HG03439 (cell line): ENCODE measurements at regions not wholly inside any gene's neighbourhood (a gene's known extent, or its start where the extent isn't known, plus 50 kb on each side); places are given as distances from the start of the nearest gene placed in this dataset.

Experiments
- ATAC-seq: cut with Tn5 transposase; IDR thresholded peaks from one replicate; pipeline ENCODE4 v1.9.1; 2021; ENCODE audit warnings: mild to moderate bottlenecking, moderate library complexity; ENCODE audit not compliant: unreplicated experiment

GRCh38 chr5:60382716-60383115, 317.2 kb downstream of the DEPDC1B start:
- ATAC-seq, result no peak

GRCh38 chr5:60379907-60380306, 320.1 kb downstream of the DEPDC1B start:
- no peak for ATAC-seq

GRCh38 chr5:60377826-60378225, 322.1 kb downstream of the DEPDC1B start:
- ATAC-seq, result no peak

DNA sequence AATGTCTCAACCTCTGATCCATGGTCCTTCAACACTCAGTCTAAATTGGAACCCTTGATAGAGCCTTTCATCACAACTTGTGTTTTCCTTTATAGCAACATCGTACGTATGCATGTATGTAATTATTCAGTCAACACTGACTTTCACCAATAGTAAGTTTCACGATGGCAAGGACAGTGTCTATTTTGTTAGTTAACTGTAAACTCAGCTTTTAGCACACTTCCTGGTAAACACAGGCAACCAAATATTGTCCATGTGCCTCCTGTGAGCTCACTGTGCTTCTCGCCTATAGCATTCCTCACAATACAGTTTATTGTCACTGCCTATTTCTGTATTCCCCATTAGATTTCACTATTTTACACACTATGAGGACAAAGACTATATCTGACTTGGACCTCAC, 323.1 kb downstream of the DEPDC1B start:
- ATAC-seq, result no peak

- ATAC-seq, result no peak
Measured at GRCh38 chr5:60374409-60374808, 325.6 kb downstream of the DEPDC1B start.

DNA sequence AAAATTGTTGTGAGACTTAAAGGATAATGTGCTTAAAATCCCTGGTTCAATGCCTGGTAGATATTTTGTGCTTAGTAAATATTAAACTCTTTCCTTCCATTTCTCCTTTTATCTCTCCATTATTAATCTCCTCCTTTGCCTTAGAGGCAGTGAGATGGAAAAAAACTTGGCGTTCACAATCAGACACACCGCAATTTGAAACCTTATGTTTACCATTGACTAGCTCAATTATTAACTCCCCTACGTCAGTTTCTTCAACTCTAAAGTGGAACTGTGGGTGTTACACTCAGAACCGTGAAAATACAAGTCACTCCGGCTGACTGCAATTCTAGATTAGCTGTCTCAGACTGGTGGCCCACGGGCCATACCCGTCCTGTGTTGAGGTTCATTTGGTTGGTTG, 327.2 kb downstream of the DEPDC1B start:
- no peak for ATAC-seq

DNA sequence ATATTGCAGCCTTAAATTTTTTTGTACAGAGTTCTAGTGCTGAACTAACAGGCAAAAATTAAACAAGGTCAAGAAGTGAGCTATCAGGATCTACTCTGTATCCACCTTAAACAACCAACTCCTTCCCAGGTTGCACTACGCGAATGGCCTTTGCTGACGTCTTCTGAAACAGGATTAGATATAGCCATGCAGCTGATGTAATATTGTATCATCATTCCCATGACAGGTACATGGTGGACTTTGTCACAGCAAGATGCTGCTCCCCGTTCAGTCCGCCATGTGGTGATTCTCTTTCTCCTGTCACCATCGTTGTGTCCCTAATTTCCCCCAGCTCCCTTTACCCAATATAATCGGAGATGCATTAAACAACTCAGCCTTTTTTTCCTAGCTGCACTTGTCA, 328.9 kb downstream of the DEPDC1B start:
- no peak for ATAC-seq

- no peak for ATAC-seq
Measured at GRCh38 chr5:60370508-60370907, 329.5 kb downstream of the DEPDC1B start.

DNA sequence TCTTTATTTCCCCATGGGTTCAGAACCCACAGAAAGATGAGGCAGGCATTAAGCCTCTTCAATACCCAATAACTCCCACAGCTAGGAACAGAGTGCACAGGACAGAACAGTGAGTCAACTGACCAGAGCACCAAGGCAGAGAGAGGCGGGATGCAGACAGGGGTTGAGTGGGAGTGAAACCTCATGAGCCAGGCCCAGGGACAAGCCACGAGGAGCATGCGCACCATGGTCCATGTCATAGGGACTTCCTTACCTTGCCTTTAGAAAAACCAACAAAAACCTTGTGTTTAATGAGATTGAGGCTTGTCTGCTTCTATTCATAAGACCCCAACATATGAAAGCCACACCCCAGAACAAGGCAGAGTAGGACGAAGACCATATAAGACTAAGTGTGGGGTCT, 330.6 kb downstream of the DEPDC1B start:
- ATAC-seq, result no peak

DNA sequence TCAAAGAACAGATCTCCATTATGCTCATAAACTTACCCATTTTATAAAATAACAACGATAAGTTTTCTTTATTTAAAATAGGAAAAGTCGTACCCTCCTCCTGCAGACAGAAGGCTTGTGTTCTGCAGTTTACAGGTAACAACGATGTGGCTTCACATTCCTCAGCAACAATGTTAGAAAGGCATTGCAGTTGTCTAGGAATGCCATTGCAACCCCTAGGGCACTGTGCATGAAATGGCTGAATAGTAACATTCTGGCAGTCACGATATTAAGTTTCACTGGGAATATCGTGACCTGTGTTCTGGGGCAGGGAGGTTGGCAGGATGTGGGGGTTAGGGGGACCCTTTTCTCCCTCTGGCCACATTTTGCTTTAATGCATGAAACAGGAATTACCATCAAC, 331.9 kb downstream of the DEPDC1B start:
- no peak for ATAC-seq

GRCh38 chr5:60366489-60366888, 333.5 kb downstream of the DEPDC1B start:
- ATAC-seq, result no peak

- no peak for ATAC-seq
Measured at GRCh38 chr5:60365001-60365400, 335.0 kb downstream of the DEPDC1B start.

DNA sequence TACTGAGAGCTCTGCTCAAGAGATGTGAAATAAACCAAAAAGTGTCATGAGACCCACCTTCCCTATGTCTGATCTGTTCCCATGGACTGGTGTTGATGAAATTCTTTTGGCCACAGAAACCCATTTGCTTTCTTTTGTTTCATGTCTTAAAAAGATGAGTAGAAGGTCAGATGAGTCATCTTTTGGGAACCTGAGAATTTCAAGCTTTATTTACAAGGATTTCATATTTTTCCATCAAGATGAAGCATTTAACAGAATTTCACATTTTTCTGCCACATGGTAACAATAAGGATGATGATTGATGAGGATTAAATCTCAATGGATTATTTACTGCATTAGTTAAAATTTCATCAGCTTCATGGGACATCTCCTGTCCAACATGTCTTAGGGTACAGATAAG, 337.8 kb downstream of the DEPDC1B start:
- ATAC-seq, result no peak

DNA sequence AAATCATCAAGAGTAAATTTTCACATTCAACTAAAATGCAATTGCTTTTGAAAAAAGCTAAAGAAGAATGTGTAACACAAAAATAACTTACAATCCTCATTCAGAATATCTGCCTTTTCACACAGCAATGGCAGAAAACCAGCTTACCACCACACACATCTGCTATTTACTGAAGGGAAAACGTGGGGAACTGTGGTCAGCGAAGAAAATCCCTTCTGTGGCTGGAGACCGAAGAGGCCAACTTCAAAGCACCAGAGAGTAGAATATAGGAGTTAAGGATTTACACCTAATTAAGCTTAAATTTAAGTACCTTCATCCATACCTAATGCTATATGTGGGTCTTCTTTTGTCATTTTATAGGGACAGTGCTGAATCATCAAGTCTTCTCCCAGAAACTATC, 339.6 kb downstream of the DEPDC1B start:
- no peak for ATAC-seq

- no peak for ATAC-seq
Measured at GRCh38 chr5:60357302-60357701, 342.7 kb downstream of the DEPDC1B start.

DNA sequence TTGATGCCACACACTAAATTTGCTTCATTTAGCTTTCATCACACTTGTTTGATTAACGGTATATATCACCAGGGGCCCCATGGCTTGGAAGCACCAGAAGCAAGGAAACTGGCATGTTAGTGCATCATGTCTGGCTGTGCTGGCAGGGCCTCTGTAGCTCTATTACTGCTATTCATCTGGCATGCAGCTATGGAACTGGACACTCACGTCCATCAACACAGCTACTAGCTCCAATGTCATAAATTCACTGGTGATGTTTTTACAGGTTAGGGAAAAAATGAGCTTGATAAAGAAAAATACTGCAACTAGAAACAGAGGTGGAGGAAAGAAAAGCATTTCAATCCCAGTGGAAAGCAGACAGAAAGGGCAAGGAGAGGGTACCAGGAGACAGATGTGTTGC, 343.2 kb downstream of the DEPDC1B start:
- ATAC-seq, result no peak

DNA sequence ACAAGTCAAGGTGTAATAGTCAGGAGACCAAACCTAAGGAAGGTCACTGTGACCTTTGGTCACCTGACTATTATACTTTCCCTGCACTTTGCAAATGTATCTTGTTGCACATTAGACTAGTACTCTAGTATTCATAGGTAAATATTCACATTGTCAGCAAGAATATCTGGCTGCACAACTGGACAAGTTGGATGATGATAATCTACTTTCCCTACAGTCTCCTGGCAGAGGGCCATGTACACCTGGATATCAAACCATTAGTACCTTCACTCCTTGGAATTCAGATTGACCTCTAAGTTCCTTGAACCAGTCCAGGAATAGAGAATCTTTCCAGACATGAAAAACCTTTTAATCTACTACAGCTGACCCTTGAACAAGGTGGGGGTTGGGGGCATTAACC, 344.8 kb downstream of the DEPDC1B start:
- ATAC-seq, result no peak

DNA sequence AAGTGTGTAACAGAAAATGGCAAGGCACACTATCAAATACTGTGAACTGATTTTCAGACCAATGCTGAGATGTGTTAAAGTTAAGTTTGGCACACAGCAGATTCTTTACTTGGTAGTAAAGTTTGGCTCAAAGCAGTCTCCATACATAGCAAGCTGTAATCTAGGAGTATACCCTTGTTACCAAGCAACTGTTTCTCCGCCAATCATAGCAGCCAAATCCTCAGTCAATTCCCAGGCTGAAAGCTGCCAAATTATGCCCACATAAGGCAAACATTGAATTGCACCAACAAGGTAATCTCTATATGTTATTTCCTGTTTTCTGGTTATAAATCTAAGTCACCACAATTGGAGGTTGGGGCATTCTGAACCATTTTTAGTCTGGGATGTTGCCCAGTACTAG, 345.7 kb downstream of the DEPDC1B start:
- no peak for ATAC-seq

- ATAC-seq, result no peak
Measured at GRCh38 chr5:60352992-60353599, 346.9 kb downstream of the DEPDC1B start.

DNA sequence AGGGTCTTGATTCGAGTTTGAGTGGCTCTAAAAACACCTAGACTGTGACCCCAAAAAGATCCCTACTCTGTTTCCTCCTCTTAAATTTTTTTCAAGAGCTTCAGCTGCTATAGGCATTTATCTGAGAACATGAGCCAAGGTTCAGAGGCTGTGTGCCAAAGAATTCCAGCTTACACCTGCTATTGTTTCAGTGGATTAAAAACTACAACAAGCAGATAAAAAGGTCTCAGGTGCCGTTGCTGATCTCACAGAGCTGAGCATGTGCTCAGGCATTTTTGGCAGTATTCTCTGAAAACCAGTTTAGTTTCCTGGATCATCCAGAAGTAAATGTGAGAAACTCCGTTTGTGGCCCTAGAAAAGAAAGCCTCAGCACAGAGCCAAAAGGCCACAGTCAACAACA, 349.2 kb downstream of the DEPDC1B start:
- ATAC-seq, result no peak

DNA sequence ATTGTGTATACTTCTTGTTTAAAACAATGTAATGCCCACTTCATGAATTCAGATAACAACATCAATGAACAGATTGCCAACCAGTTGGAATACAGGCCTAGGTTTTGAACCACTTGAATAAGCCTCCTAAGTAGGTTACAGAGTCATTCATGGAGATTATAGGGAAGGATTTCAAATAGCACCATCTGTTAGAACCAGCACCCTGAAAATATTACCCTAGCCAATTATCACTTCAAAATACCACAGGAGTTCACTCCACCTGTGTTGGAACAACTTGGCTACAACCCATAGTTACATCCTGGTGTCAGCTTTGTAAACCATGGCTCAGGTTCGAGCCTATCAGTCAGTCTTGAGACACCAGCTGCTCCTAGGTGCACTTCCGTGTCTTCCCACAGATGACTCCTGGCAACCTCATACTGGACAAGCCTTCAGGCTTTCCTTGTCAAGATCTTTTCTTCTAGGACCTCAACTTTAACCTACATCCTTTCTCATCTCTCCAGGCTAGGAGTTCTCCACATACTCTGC, 350.0 kb downstream of the DEPDC1B start:
- no peak for ATAC-seq

- ATAC-seq, result no peak
Measured at GRCh38 chr5:60346393-60346792, 353.6 kb downstream of the DEPDC1B start.

- no peak for ATAC-seq
Measured at GRCh38 chr5:60343102-60343501, 356.9 kb downstream of the DEPDC1B start.
